ENCODE measurements at regions not wholly inside any gene's neighbourhood (a gene's known extent, or its start where the extent isn't known, plus 50 kb on each side); places are given as distances from the start of the nearest gene placed in this dataset.

DNA sequence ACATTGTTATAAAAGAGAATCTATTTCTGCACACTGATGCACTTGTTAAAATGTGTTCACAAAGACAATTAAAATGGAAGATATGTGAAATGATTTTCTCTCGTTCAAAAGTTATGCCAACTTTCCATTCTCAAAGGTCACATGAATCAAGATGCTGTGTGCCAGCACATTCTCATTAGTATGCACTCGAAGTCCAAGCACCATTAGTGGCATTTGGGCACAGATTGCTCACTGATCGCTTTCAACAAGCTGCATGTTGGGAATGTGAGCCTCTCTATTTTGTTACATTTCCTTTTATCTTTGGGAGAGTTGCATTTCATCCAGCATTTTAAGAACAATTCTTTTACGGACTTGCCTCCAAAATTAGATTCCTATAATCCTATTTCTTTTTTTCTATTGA is 398.9 kb downstream of the FBXO15 start:
- Histone ChIP-seq H3K27ac (no peak overlapping the region), H3K27me3 (no peaks in the 10 kb centered on the region), H3K9me3 (no peaks in the 10 kb centered on the region), H3K36me3 (no peaks in the 10 kb centered on the region), H3K4me3 (no peak overlapping the region), H3K4me1 (no peaks in the 10 kb centered on the region)
- no peak for DNase-seq
- no peak for TF ChIP-seq POLR2A (IDR thresholded peaks at IDR 0.05)
- TF ChIP-seq, protein P1, sequence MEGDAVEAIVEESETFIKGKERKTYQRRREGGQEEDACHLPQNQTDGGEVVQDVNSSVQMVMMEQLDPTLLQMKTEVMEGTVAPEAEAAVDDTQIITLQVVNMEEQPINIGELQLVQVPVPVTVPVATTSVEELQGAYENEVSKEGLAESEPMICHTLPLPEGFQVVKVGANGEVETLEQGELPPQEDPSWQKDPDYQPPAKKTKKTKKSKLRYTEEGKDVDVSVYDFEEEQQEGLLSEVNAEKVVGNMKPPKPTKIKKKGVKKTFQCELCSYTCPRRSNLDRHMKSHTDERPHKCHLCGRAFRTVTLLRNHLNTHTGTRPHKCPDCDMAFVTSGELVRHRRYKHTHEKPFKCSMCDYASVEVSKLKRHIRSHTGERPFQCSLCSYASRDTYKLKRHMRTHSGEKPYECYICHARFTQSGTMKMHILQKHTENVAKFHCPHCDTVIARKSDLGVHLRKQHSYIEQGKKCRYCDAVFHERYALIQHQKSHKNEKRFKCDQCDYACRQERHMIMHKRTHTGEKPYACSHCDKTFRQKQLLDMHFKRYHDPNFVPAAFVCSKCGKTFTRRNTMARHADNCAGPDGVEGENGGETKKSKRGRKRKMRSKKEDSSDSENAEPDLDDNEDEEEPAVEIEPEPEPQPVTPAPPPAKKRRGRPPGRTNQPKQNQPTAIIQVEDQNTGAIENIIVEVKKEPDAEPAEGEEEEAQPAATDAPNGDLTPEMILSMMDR (IDR thresholded peaks at IDR 0.05): no peak
- intact Hi-C loops (cut with DNase I; ENCODE audit: low total_unique reads): no loop called here

DNA sequence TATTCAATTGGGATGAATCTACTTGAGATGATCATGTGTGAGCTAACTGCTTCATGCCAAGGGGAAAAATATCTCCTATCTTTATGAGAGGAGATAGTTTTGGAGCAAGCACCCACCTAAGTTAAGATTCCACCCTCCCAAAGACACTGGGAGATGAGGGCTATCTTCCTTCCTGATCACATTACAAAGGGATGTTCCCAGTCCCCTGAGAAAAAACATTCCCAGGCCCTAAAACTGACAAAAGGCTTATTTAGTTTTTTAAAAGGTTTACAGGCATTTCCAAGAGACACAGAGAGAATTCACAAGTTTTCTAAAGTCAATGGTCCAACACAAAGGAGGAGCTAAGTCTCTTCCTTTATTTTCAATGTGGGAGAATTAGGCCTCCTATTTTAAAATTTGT is 401.5 kb downstream of the FBXO15 start:
- no peak for DNase-seq
- intact Hi-C loops (cut with DNase I; ENCODE audit: low total_unique reads): no loop called here
- no peak overlapping the region for H3K27ac ChIP-seq
- TF ChIP-seq, protein P1 (IDR thresholded peaks at IDR 0.05): no peak
- no peak for TF ChIP-seq POLR2A (IDR thresholded peaks at IDR 0.05)
- no peaks in the 10 kb centered on the region for H3K36me3 ChIP-seq
- no peaks in the 10 kb centered on the region for H3K27me3 ChIP-seq
- no peaks in the 10 kb centered on the region for H3K4me1 ChIP-seq
- H3K4me3 ChIP-seq: no peak overlapping the region
- no peaks in the 10 kb centered on the region for H3K9me3 ChIP-seq

DNA sequence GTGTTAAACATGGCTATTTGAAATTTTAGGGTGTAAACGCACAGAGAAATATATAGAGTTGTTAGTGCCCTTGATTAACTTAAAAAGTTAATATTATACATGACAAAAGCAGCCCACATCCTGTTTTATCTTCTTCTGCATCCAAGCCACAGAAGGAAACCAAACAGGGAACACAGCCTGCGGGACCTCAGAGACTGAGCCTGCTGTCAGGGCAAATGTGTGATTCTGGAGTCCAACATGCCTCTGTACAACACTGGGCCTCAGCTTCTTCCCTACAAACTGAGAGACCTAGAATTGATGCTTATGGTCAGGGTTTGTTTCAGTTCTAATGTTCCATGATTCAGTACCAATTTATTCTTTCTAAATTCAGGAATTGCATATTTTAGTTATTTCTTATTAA is 404.7 kb downstream of the FBXO15 start:
- no peaks in the 10 kb centered on the region for H3K36me3 ChIP-seq
- no peaks in the 10 kb centered on the region for H3K4me1 ChIP-seq
- no peak overlapping the region for H3K4me3 ChIP-seq
- H3K9me3 ChIP-seq: no peaks in the 10 kb centered on the region
- intact Hi-C loops (cut with DNase I; ENCODE audit: low total_unique reads): no loop called here
- DNase-seq: no peak
- no peak overlapping the region for H3K27ac ChIP-seq
- no peaks in the 10 kb centered on the region for H3K27me3 ChIP-seq
- TF ChIP-seq POLR2A (IDR thresholded peaks at IDR 0.05): no peak
- TF ChIP-seq, protein P1 (IDR thresholded peaks at IDR 0.05): no peak

DNA sequence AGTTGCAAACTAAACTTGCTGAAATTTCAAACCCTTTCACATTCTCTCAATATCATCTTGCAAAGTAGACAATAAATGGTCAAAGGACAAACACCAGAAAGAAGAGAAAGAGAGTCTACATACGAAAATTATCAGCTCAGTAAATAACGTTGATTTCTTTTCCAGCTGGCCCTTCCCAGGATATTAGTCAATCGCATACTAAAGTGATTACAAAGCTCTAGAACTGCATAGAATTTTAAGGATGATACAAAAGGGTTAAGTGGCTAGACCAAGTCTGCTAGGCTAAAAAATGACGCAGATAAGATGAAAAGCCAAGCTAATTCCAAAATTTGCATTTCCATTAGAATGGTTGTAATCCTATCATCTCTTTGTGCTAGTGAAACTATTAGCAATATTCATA is 405.7 kb downstream of the FBXO15 start:
- Histone ChIP-seq H3K4me3 (no peak overlapping the region), H3K27ac (no peak overlapping the region), H3K36me3 (no peaks in the 10 kb centered on the region), H3K9me3 (no peaks in the 10 kb centered on the region), H3K4me1 (no peaks in the 10 kb centered on the region), H3K27me3 (no peaks in the 10 kb centered on the region)
- DNase-seq: no peak
- intact Hi-C loops (cut with DNase I; ENCODE audit: low total_unique reads): no loop called here
- TF ChIP-seq POLR2A (IDR thresholded peaks at IDR 0.05): no peak
- TF ChIP-seq, protein P1 (IDR thresholded peaks at IDR 0.05): no peak

DNA sequence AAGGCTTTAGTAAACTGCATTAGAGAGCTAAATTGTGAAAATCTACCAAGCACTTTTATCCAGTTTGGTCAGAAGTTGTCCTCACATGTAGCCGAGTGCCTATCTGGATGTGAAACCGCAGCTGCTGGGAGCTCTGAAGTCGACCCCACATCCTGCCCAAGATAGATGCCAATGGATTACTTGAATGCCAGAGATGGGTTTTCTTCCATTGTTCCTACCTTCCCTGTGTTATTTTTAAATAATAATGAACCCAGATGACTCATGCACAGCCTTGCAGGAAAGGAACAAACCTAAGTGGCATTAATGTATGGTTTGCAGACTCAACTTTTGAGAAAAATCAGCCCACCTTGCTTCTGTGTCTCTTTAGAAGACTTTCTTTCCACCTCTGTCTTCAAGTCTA is 408.5 kb downstream of the FBXO15 start:
- H3K4me3 ChIP-seq: no peak overlapping the region
- H3K36me3 ChIP-seq: no peaks in the 10 kb centered on the region
- H3K9me3 ChIP-seq: no peaks in the 10 kb centered on the region
- H3K27me3 ChIP-seq: no peaks in the 10 kb centered on the region
- no peak overlapping the region for H3K27ac ChIP-seq
- no peak for TF ChIP-seq POLR2A (IDR thresholded peaks at IDR 0.05)
- TF ChIP-seq, protein P1 (IDR thresholded peaks at IDR 0.05): no peak
- intact Hi-C loops (cut with DNase I; ENCODE audit: low total_unique reads): no loop called here
- no peak for DNase-seq
- no peaks in the 10 kb centered on the region for H3K4me1 ChIP-seq
